Neural progenitor cell (in vitro differentiated cells): ENCODE measurements at regions not wholly inside any gene's neighbourhood (a gene's known extent, or its start where the extent isn't known, plus 50 kb on each side); places are given as distances from the start of the nearest gene placed in this dataset.
"Not testable (repeated sequence)": the region's sequence is repeated elsewhere in the genome, so short reads cannot be mapped to it uniquely, and the experiment has no call there.

Experiments used
- DNase-seq: peaks from one replicate; pipeline ENCODE4 v3.0.0-alpha.2; 2016; ENCODE audit warnings: low spot score
- H2AFZ ChIP-seq: fragments of 200-600 bp; sonication (generic); replicated peaks from 2 replicates; pipeline ENCODE4 v1.6.1; 2016; ENCODE audit warnings: antibody characterized with exemption
- H3F3A ChIP-seq: fragments of 200-600 bp; sonication (generic); 2 replicates; pipeline ENCODE4 v1.6.1; 2016; ENCODE audit warnings: antibody characterized with exemption, low read depth
- H3K27ac ChIP-seq: fragments of 200-600 bp; sonication (generic); 2 replicates; pipeline ENCODE4 v1.5.1; 2016; ENCODE audit warnings: mild to moderate bottlenecking
- H3K27me3 ChIP-seq: fragments of 200-600 bp; sonication (generic); 2 replicates; pipeline ENCODE4 v1.6.1; 2016; ENCODE audit warnings: mild to moderate bottlenecking, moderate library complexity
- H3K36me3 ChIP-seq: fragments of 200-600 bp; sonication (generic); 2 replicates; pipeline ENCODE4 v1.5.1; 2016
- H3K4me1 ChIP-seq: fragments of 200-600 bp; sonication (generic); 2 replicates; pipeline ENCODE4 v1.6.1; 2016; ENCODE audit warnings: mixed run types
- H3K4me2 ChIP-seq: fragments of 200-600 bp; sonication (generic); 2 replicates; pipeline ENCODE4 v1.6.1; 2016
- H3K4me3 ChIP-seq: fragments of 200-600 bp; sonication (generic); 2 replicates; pipeline ENCODE4 v1.5.1; 2016
- H3K79me2 ChIP-seq: fragments of 200-600 bp; sonication (generic); 2 replicates; pipeline ENCODE4 v1.6.1; 2016; ENCODE audit warnings: low read depth
- H3K9ac ChIP-seq: fragments of 200-600 bp; sonication (generic); 2 replicates; pipeline ENCODE4 v1.6.1; 2016
- H3K9me3 ChIP-seq: fragments of 200-600 bp; sonication (generic); 2 replicates; pipeline ENCODE4 v1.5.1; 2016; ENCODE audit warnings: low read depth
- H4K20me1 ChIP-seq: fragments of 200-600 bp; sonication (generic); 2 replicates; pipeline ENCODE4 v1.6.1; 2016; ENCODE audit warnings: low read depth
- H3K27ac Mint-ChIP-seq: 3 replicates; pipeline ENCODE4 v1.8.0; 2021; ENCODE audit warnings: mixed read lengths
- H3K27me3 Mint-ChIP-seq: 2 replicates; pipeline ENCODE4 v1.8.0; 2022; ENCODE audit warnings: low read depth, mild to moderate bottlenecking, inconsistent platforms, moderate library complexity, mixed read lengths; ENCODE audit not compliant: insufficient read depth
- H3K36me3 Mint-ChIP-seq: 3 replicates; pipeline ENCODE4 v1.8.0; 2021; ENCODE audit warnings: mixed read lengths
- H3K4me1 Mint-ChIP-seq: 3 replicates; pipeline ENCODE4 v1.8.0; 2021; ENCODE audit warnings: mixed read lengths
- H3K4me3 Mint-ChIP-seq: 3 replicates; pipeline ENCODE4 v1.8.0; 2021; ENCODE audit warnings: mild to moderate bottlenecking, moderate library complexity, mixed read lengths
- H3K9me3 Mint-ChIP-seq: 3 replicates; pipeline ENCODE4 v1.8.0; 2020; ENCODE audit warnings: mixed read lengths
- CTCF ChIP-seq: fragments of 200-600 bp; sonication (generic); IDR thresholded peaks from 2 replicates; pipeline ENCODE4 v1.5.1; 2017; ENCODE audit warnings: antibody characterized with exemption, mild to moderate bottlenecking
- EZH2 ChIP-seq: fragments of 200-600 bp; sonication (generic); IDR thresholded peaks from 2 replicates; pipeline ENCODE4 v1.6.1; 2017; ENCODE audit warnings: antibody characterized with exemption, mild to moderate bottlenecking, moderate library complexity
- EZH2phosphoT487 ChIP-seq: fragments of 200-600 bp; sonication (generic); IDR thresholded peaks from 2 replicates; pipeline ENCODE4 v1.6.1; 2017; ENCODE audit warnings: antibody characterized with exemption

- Histone ChIP-seq H3K9ac (no peak overlapping the region), H3K79me2 (no peaks in the 10 kb centered on the region), H4K20me1 (no peaks in the 10 kb centered on the region), H3K27ac (no peak overlapping the region), H3K4me1 (peaks cover 22% of the 10 kb centered on the region), H3K4me3 (no peak overlapping the region), H2AFZ (no peak overlapping the region), H3K4me2 (no peak overlapping the region), H3F3A (peaks cover 16% of the 10 kb centered on the region), H3K36me3 (no peaks in the 10 kb centered on the region), H3K9me3 (no peaks in the 10 kb centered on the region), H3K27me3 (no peaks in the 10 kb centered on the region)
- H3K36me3 Mint-ChIP-seq = no peaks in the 10 kb centered on the region
- H3K27me3 Mint-ChIP-seq = no peaks in the 10 kb centered on the region
- no peak for DNase-seq
- H3K9me3 Mint-ChIP-seq = no peaks in the 10 kb centered on the region
- no peak overlapping the region for H3K27ac Mint-ChIP-seq
- H3K4me1 Mint-ChIP-seq = peaks cover 9% of the 10 kb centered on the region
- TF ChIP-seq EZH2 (no peak), CTCF (no peak), EZH2phosphoT487 (no peak)
- H3K4me3 Mint-ChIP-seq = no peak overlapping the region
Measured at GRCh38 chr1:157437296-157437695, 115.0 kb downstream of the FCRL5 start.

- H3K36me3 ChIP-seq = no peaks in the 10 kb centered on the region
- H3K4me1 ChIP-seq = peaks cover 7% of the 10 kb centered on the region
- Mint-ChIP-seq H3K4me3 (no peak overlapping the region), H3K4me1 (no peaks in the 10 kb centered on the region), H3K27ac (no peak overlapping the region), H3K27me3 (no peaks in the 10 kb centered on the region), H3K36me3 (no peaks in the 10 kb centered on the region), H3K9me3 (no peaks in the 10 kb centered on the region)
- no peak for DNase-seq
- H3K79me2 ChIP-seq = no peaks in the 10 kb centered on the region
- no peaks in the 10 kb centered on the region for H3K27me3 ChIP-seq
- no peaks in the 10 kb centered on the region for H4K20me1 ChIP-seq
- H3K4me2 ChIP-seq = no peak overlapping the region
- no peak overlapping the region for H3K9ac ChIP-seq
- H3K4me3 ChIP-seq = no peak overlapping the region
- no peaks in the 10 kb centered on the region for H3F3A ChIP-seq
- no peak overlapping the region for H2AFZ ChIP-seq
- no peak for TF ChIP-seq EZH2
- no peak for TF ChIP-seq CTCF
- TF ChIP-seq EZH2phosphoT487 = no peak
- no peak overlapping the region for H3K27ac ChIP-seq
- no peaks in the 10 kb centered on the region for H3K9me3 ChIP-seq
Measured at GRCh38 chr1:157431751-157432150, 120.6 kb downstream of the FCRL5 start.

DNA sequence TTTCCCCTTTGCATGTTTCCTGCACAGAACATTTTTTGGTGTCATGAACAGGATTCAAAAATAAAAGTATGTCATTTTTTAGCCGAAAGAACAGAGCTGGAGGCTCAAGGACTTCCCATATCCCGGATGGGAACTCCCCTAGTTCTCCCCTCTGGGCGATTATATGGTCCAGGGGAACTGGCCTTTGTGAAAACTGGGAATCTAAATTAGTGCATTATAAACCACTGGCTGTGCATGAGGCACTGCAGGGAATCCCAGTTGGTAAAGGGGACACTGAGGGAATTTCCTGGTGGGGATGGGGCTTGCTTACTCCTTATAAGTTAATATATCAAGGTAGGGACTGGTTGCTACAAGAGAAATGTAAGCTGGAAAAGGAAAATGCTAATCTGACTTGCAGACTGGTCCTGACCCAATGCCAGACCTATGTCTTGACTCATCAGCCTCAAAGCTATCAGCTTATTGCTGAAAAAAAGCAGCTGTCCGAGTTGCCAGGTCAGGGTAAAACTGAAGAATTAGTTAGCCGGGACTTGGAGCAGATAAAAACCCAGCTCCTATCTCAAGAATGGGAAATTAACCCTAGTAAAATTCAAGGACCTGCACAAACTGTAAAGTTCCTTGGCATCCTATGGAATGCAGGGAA lies 122.6 kb downstream of the FCRL5 start:
- H3K27ac ChIP-seq = no peak overlapping the region
- Mint-ChIP-seq H3K4me3 (no peak overlapping the region), H3K9me3 (no peaks in the 10 kb centered on the region), H3K27ac (no peak overlapping the region), H3K27me3 (no peaks in the 10 kb centered on the region), H3K4me1 (no peaks in the 10 kb centered on the region), H3K36me3 (no peaks in the 10 kb centered on the region)
- peaks cover 8% of the 10 kb centered on the region for H3K4me1 ChIP-seq
- H3K79me2 ChIP-seq = no peaks in the 10 kb centered on the region
- H3K9me3 ChIP-seq = no peaks in the 10 kb centered on the region
- H4K20me1 ChIP-seq = no peaks in the 10 kb centered on the region
- no peak overlapping the region for H2AFZ ChIP-seq
- no peaks in the 10 kb centered on the region for H3F3A ChIP-seq
- no peak overlapping the region for H3K4me2 ChIP-seq
- no peak overlapping the region for H3K9ac ChIP-seq
- no peaks in the 10 kb centered on the region for H3K27me3 ChIP-seq
- no peak overlapping the region for H3K4me3 ChIP-seq
- no peak for DNase-seq
- TF ChIP-seq EZH2phosphoT487 = no peak
- TF ChIP-seq EZH2 = no peak
- no peak for TF ChIP-seq CTCF
- no peaks in the 10 kb centered on the region for H3K36me3 ChIP-seq

DNA sequence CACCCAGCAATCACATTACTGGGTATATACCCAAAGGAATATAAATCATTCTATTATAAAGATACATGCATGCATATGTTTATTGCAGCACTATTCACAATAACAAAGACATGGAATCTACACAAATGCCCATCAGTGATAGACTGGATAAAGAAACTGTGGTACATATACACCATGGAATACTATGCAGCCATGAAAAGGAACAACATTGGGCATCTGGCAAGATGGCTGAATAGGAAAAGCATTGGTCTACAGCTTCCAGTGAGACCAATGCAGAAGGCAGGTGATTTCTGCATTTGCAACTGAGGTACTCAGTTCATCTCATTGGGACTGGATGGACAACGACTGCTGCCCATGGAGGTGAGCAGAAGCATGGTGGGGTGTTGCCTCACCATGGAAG lies 128.6 kb downstream of the FCRL5 start:
- H3K4me3 ChIP-seq, H3K27me3 Mint-ChIP-seq, H3K4me1 Mint-ChIP-seq, H3K9ac ChIP-seq, H2AFZ ChIP-seq, H3K4me2 ChIP-seq, H3K4me3 Mint-ChIP-seq, H3K36me3 Mint-ChIP-seq, H3K9me3 ChIP-seq, H3K27ac ChIP-seq, H3K27ac Mint-ChIP-seq, H3K4me1 ChIP-seq, H4K20me1 ChIP-seq, H3K36me3 ChIP-seq, H3K79me2 ChIP-seq, DNase-seq, H3K9me3 Mint-ChIP-seq, H3K27me3 ChIP-seq, H3F3A ChIP-seq: not testable (repeated sequence)
